GM12878 (cell line): ENCODE measurements at regions not wholly inside any gene's neighbourhood (a gene's known extent, or its start where the extent isn't known, plus 50 kb on each side); places are given as distances from the start of the nearest gene placed in this dataset.

Experiments
- ATAC-seq: fragments of 200-7000 bp; cut with Tn5 transposase; 3 replicates; pipeline ENCODE4 v1.9.1; 2020; ENCODE audit warnings: mild to moderate bottlenecking, moderate library complexity
- BruUV-seq: library from RNA; stranded (reverse); fragments of 400-500 nt; replicated peaks from 2 replicates; lab custom pipeline; 2021; lab: Mats Ljungman, UMichigan
- CTCF ChIA-PET: fragments of 300-600 bp; sonication (Branson Sonifier 250); formaldehyde crosslinking; extraction: SDS; loops from one replicate; lab custom pipeline; 2021; ENCODE audit warnings: inconsistent platforms; lab: Yijun Ruan, JAX
- POLR2A ChIA-PET: fragments of 350-600 bp; formaldehyde crosslinking; extraction: SDS; loops from one replicate; lab custom pipeline; 2021; ENCODE audit warnings: inconsistent platforms; lab: Charles Lee
- RAD21 ChIA-PET: fragments of 300-600 bp; sonication (Branson Sonifier 250); formaldehyde crosslinking; loops from one replicate; lab custom pipeline; 2023; ENCODE audit warnings: antibody characterized with exemption; ENCODE audit not compliant: unreplicated experiment; lab: Charles Lee
- SMC1A ChIA-PET: fragments of 300-600 bp; sonication (Branson Sonifier 250); formaldehyde crosslinking; loops from one replicate; lab custom pipeline; 2023; ENCODE audit not compliant: unreplicated experiment, uncharacterized antibody; lab: Charles Lee
- DNase-seq: peaks from one replicate; pipeline ENCODE4 v3.0.0-alpha.2; 2011; ENCODE audit warnings: low read depth, low spot score
- FAIRE-seq: peaks from 3 replicates; lab custom pipeline; 2011; peaks lifted over from hg19 to GRCh38; lab: Jason Lieb, UNC
- H2AFZ ChIP-seq: 2 replicates; pipeline ENCODE4 v1.6.0; 2011; ENCODE audit warnings: low read depth, low read length, control low read depth; ENCODE audit not compliant: control insufficient read depth
- H3K27ac ChIP-seq: 2 replicates; pipeline ENCODE4 v1.5.1; 2011; ENCODE audit warnings: control low read depth; ENCODE audit not compliant: control insufficient read depth, insufficient read depth
- H3K27me3 ChIP-seq, 2 experiments: replicated peaks in 1 of 2; 2 replicates each; pipeline versions ENCODE4 v1.6.0 to v1.6.1; 2011; ENCODE audit warnings: low read length in 1 of 2; ENCODE audit not compliant: control insufficient read depth in 2 of 2, insufficient read depth in 2 of 2
- H3K36me3 ChIP-seq, 2 experiments: 2 replicates each; pipeline ENCODE4 v1.5.1; 2011; ENCODE audit warnings: low read length in 1 of 2; ENCODE audit not compliant: control insufficient read depth in 2 of 2, insufficient read depth in 2 of 2
- H3K4me1 ChIP-seq: 2 replicates; pipeline ENCODE4 v1.6.1; 2011; ENCODE audit warnings: mild to moderate bottlenecking, low read length, moderate library complexity, mixed read lengths; ENCODE audit not compliant: control insufficient read depth, insufficient read depth
- H3K4me2 ChIP-seq: 2 replicates; pipeline ENCODE4 v1.6.0; 2011; ENCODE audit warnings: control low read depth; ENCODE audit not compliant: control insufficient read depth, insufficient read depth
- H3K4me3 ChIP-seq: fragments of 200-600 bp; sonication (generic); 2 replicates; pipeline ENCODE4 v1.5.1; 2016
- H3K79me2 ChIP-seq: 2 replicates; pipeline ENCODE4 v1.6.0; 2011; ENCODE audit warnings: low read length; ENCODE audit not compliant: control insufficient read depth, insufficient read depth
- H3K9ac ChIP-seq: 2 replicates; pipeline ENCODE4 v1.8.0; 2011; ENCODE audit warnings: low read length, control low read depth, mixed read lengths; ENCODE audit not compliant: control insufficient read depth, insufficient read depth
- H3K9me3 ChIP-seq: replicated peaks from 3 replicates; pipeline ENCODE4 v1.5.1; 2011; ENCODE audit warnings: mild to moderate bottlenecking, low read length; ENCODE audit not compliant: control insufficient read depth, insufficient read depth
- H4K20me1 ChIP-seq: 2 replicates; pipeline ENCODE4 v1.6.0; 2011; ENCODE audit not compliant: control insufficient read depth, insufficient read depth
- ATF3 ChIP-seq: IDR thresholded peaks from 2 replicates; pipeline ENCODE4 v1.6.1; 2011; ENCODE audit warnings: low read depth, mild to moderate bottlenecking, low read length, moderate library complexity, borderline replicate concordance; ENCODE audit errors: extremely low read depth
- BCL11A ChIP-seq: IDR thresholded peaks from 2 replicates; pipeline ENCODE4 v1.6.1; 2011; ENCODE audit warnings: low read depth, low read length
- CREM ChIP-seq: IDR thresholded peaks from 2 replicates; pipeline ENCODE4 v1.6.1; 2014; ENCODE audit warnings: antibody characterized with exemption, low read depth
- CUX1 ChIP-seq: IDR thresholded peaks from 2 replicates; pipeline ENCODE4 v1.6.1; 2012; ENCODE audit warnings: improper control_type of control experiment, low read depth, low read length; ENCODE audit not compliant: insufficient replicate concordance
- EED ChIP-seq: sonication (generic); IDR thresholded peaks from 2 replicates; pipeline ENCODE4 v1.6.1; 2016; ENCODE audit warnings: antibody characterized with exemption, low read depth
- ELK1 ChIP-seq: IDR thresholded peaks from 2 replicates; pipeline ENCODE4 v1.6.1; 2012; ENCODE audit warnings: low read depth, low read length, improper control_type of control experiment
- IRF4 ChIP-seq: IDR thresholded peaks from 2 replicates; pipeline ENCODE4 v1.6.1; 2011; ENCODE audit warnings: low read depth, low read length
- NR2C1 ChIP-seq: fragments of 450-650 bp; IDR thresholded peaks from 2 replicates; pipeline ENCODE4 v1.6.1; 2017; ENCODE audit warnings: antibody characterized with exemption, mild to moderate bottlenecking, moderate library complexity
- REST ChIP-seq: IDR thresholded peaks from 2 replicates; pipeline ENCODE4 v1.6.1; 2012; ENCODE audit warnings: mild to moderate bottlenecking, low read depth, low read length
- SMARCA5 ChIP-seq: fragments of 450-650 bp; IDR thresholded peaks from 2 replicates; pipeline ENCODE4 v1.6.1; 2017; ENCODE audit warnings: mild to moderate bottlenecking
- STAT3 ChIP-seq: IDR thresholded peaks from 2 replicates; pipeline ENCODE4 v1.6.1; 2011; ENCODE audit warnings: low read depth, low read length, improper control_type of control experiment
- WGBS: methylation state at CpG from one replicate; pipeline ENCODE4 v1.1.6; 2016; ENCODE audit warnings: low lambda C conversion rate; ENCODE audit not compliant: insufficient replicate concordance, insufficient coverage; ENCODE audit errors: missing lambda C conversion rate; 5-methylcytosine and 5-hydroxymethylcytosine counted together
- in situ Hi-C: fragments of 300-500 bp; cut with MboI; formaldehyde crosslinking; loops from 9 replicates; pipeline ENCODE4 v1.14.3; 2018; ENCODE audit warnings: mixed read lengths
- intact Hi-C: fragments of 100-400 bp; cut with micrococcal nuclease; formaldehyde crosslinking; loops from one replicate; pipeline ENCODE4 v1.14.2; 2022; ENCODE audit not compliant: unreplicated experiment

- H3K79me2 ChIP-seq: no peaks in the 10 kb centered on the region
- H2AFZ ChIP-seq: no peak overlapping the region
- CTCF ChIA-PET: no interaction called here
- ATAC-seq (no peak), DNase-seq (no peak), FAIRE-seq (no peak)
- no peak overlapping the region for H3K4me3 ChIP-seq
- no peaks in the 10 kb centered on the region; the same call in 2 of the 3 replicates for H3K9me3 ChIP-seq
- RAD21 ChIA-PET: no interaction called here
- no peaks in the 10 kb centered on the region for H4K20me1 ChIP-seq
- POLR2A ChIA-PET: no interaction called here
- no TSS peak for BruUV-seq
- no peaks in the 10 kb centered on the region for H3K36me3 ChIP-seq
- H3K4me2 ChIP-seq: no peak overlapping the region
- intact Hi-C loops (no loop called here), in situ Hi-C loops (no loop called here)
- H3K4me1 ChIP-seq: no peaks in the 10 kb centered on the region
- H3K9ac ChIP-seq: no peak overlapping the region
- no peak overlapping the region for H3K27ac ChIP-seq
- H3K27me3 ChIP-seq: no peaks in the 10 kb centered on the region
- 70% methylated on average over 23 of the region's 32 CpGs for WGBS
- SMC1A ChIA-PET: interaction anchor here (0.7 to 1.2 kb wide), 2 partner anchors 27 to 1489 kb away, joined by 3 read pairs; no protein-coding TSS in a partner anchor
- TF ChIP-seq NR2C1 (no peak), BCL11A (no peak), CUX1 (no peak), IRF4 (no peak), SMARCA5 (no peak), ATF3 (no peak), EED (no peak), REST (no peak), CREM (no peak), ELK1 (no peak), STAT3 (no peak)
Observed at GRCh38 chr10:123274306-123275135, 120.3 kb downstream of the BUB3 start.
